GM19240 (cell line): ENCODE measurements at regions not wholly inside any gene's neighbourhood (a gene's known extent, or its start where the extent isn't known, plus 50 kb on each side); places are given as distances from the start of the nearest gene placed in this dataset.

Source experiments
- DNase-seq: peaks from one replicate; pipeline ENCODE4 v3.0.0; 2011; ENCODE audit warnings: low spot score; ENCODE audit not compliant: insufficient read length

- no peak for DNase-seq
These were observed 75.2 kb upstream of the CDH4 start for GRCh38 chr20:61176874-61177273.

GRCh38 chr20:61178551-61179071 lies 73.5 kb upstream of the CDH4 start:
- DNase-seq, result no peak

GRCh38 chr20:61184194-61184593 lies 67.9 kb upstream of the CDH4 start:
- DNase-seq, result no peak

GRCh38 chr20:61185181-61185580 lies 66.9 kb upstream of the CDH4 start:
- no peak for DNase-seq

DNA sequence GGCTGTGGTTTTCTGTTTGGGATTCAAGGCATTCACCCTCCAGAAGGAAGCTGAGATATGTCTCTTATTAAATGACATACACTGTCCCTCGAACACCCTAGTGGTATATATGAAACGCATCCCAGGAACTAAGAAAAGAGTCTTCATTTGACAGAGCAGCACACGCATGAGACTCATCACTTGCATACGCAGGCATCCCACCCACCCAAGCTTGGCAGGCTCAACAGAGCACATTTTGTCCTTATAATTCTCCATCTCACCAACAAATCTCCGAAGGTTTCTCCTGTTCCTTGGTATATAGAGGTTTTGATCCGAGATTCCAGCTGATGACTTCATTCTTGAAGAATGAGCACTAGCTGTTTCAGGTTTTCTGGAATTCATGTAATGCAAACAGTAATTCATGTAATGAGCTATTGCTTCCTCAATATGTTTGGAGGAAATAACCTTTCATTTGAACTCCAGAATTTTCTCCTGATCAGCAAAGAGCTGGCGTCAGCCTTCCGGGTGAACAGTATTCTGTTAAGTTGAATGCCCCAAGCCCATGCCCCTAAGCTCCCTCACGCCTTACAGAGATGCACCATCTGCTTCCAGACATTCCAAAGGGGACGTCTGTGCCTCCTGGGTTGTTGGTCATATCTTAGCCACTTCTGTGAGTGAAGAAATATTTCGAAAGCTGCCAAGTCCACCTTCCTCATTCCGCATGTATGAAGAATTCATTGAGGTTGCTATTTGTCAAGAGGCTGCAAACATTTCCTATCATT lies 66.0 kb upstream of the CDH4 start:
- DNase-seq, result no peak

- no peak for DNase-seq
These were observed 65.1 kb upstream of the CDH4 start for GRCh38 chr20:61186771-61187472.

- DNase-seq, result no peak
These were observed 62.5 kb upstream of the CDH4 start for GRCh38 chr20:61189534-61189933.

GRCh38 chr20:61191096-61191495 lies 61.0 kb upstream of the CDH4 start:
- no peak for DNase-seq

- no peak for DNase-seq
These were observed 59.6 kb upstream of the CDH4 start for GRCh38 chr20:61192337-61192950.

DNA sequence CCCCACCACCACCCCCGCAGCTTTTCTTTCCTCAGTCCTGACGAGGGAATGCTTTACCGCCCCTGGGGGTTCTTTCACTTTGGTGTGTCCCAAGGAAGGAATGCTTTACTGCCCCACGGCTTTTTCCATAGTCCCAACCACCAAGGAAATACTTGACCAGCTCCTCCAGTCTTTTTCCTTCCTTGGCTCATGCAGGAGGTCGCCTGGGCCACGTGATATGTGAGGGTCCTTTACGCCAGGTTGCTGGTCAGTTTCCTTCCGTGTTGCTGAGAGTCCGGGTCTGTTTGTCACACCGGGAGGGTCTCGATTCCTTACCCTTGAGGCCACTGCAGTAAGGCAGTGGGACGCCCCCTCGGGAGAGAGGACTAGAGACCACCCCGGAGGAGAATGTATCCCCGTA lies 58.9 kb upstream of the CDH4 start:
- DNase-seq, result no peak
